Body of pancreas (tissue), 4 donors: ENCODE measurements at regions not wholly inside any gene's neighbourhood (a gene's known extent, or its start where the extent isn't known, plus 50 kb on each side); places are given as distances from the start of the nearest gene placed in this dataset.

Experiments used
- CTCF ChIP-seq, 7 experiments: fragments of 450-650 bp in 4 of 7; fragments of 200-600 bp in 3 of 7; sonication (generic) in 3 of 7; IDR thresholded peaks; one replicate each; pipeline ENCODE4 v1.5.1; 2016 to 2019; ENCODE audit warnings: antibody characterized with exemption in 7 of 7
- POLR2A ChIP-seq, 3 donors: fragments of 450-650 bp; IDR thresholded peaks; one replicate each; pipeline ENCODE4 v1.6.1; 2016; ENCODE audit warnings: antibody characterized with exemption in 3 of 3, mild to moderate bottlenecking in 2 of 3

- no peak for TF ChIP-seq CTCF (IDR thresholded peaks at IDR 0.05)
- TF ChIP-seq POLR2A (IDR thresholded peaks at IDR 0.05) = no peak
Observed at GRCh38 chr12:111138016-111138415, 217.6 kb upstream of the MYL2 start.
